ENCODE measurements at regions not wholly inside any gene's neighbourhood (a gene's known extent, or its start where the extent isn't known, plus 50 kb on each side); places are given as distances from the start of the nearest gene placed in this dataset.
A peak's percentile ranks its signal among the peaks of the same experiment; 100 is the strongest.

DNA sequence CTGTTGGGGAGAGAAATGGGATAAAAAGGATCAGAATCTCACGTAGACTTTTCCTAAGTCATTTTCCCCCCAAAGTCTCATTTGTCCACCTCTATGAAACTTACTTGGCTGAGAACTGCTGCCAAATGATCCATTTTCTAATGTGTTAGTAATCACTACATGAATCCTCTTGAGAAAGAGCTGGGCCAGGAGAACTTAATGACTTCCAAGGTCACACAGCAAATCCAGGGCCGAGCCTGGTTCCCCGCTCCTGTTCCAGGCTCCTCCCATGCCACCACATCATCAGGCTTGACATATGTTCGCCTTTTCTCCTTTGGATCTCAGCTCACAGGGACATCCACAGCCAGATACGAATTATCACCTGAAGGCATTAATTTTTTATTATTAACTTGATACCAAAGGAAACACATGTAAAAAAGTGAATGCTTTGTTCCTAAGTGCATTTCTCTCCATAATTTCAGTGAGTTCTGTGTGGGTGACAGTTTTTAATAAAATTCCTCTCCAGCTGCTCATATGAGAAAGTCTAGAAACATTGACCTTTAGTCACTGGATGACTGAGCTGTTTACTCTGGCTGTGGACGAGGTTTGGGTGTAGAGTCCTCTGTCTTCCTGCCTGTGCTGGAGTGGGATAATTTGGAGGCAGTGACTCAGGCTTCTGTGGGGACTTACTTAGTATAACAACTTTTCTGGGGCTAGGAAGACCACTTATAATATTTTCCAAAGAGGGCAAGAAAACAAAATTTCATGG lies 276.3 kb downstream of the PAX1 start (continued):
- TF ChIP-seq IKZF4 (CRISPR knock-in tag; IDR thresholded peaks at IDR 0.05; ENCODE audit: borderline replicate concordance, low read depth, not compliant biosample characterization), result no peak
- TF ChIP-seq ZNF841 (CRISPR knock-in tag; IDR thresholded peaks at IDR 0.05; ENCODE audit: borderline replicate concordance), result no peak
- TF ChIP-seq MIXL1 (CRISPR knock-in tag; IDR thresholded peaks at IDR 0.05), result peak; percentile 62
- TF ChIP-seq ZXDC (CRISPR knock-in tag; IDR thresholded peaks at IDR 0.05), result no peak
- TF ChIP-seq REXO4 (CRISPR knock-in tag; IDR thresholded peaks at IDR 0.05; ENCODE audit: borderline replicate concordance), result no peak
- TF ChIP-seq ZNF441 (CRISPR knock-in tag; IDR thresholded peaks at IDR 0.05; ENCODE audit: borderline replicate concordance), result peak; percentile 54; the same call in 1 of the 2 replicates
- TF ChIP-seq, protein P1, sequence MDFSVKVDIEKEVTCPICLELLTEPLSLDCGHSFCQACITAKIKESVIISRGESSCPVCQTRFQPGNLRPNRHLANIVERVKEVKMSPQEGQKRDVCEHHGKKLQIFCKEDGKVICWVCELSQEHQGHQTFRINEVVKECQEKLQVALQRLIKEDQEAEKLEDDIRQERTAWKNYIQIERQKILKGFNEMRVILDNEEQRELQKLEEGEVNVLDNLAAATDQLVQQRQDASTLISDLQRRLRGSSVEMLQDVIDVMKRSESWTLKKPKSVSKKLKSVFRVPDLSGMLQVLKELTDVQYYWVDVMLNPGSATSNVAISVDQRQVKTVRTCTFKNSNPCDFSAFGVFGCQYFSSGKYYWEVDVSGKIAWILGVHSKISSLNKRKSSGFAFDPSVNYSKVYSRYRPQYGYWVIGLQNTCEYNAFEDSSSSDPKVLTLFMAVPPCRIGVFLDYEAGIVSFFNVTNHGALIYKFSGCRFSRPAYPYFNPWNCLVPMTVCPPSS (IDR thresholded peaks at IDR 0.05), result no peak
- no peak for TF ChIP-seq TARDBP (CRISPR knock-in tag; IDR thresholded peaks at IDR 0.05)
- TF ChIP-seq, protein P2, sequence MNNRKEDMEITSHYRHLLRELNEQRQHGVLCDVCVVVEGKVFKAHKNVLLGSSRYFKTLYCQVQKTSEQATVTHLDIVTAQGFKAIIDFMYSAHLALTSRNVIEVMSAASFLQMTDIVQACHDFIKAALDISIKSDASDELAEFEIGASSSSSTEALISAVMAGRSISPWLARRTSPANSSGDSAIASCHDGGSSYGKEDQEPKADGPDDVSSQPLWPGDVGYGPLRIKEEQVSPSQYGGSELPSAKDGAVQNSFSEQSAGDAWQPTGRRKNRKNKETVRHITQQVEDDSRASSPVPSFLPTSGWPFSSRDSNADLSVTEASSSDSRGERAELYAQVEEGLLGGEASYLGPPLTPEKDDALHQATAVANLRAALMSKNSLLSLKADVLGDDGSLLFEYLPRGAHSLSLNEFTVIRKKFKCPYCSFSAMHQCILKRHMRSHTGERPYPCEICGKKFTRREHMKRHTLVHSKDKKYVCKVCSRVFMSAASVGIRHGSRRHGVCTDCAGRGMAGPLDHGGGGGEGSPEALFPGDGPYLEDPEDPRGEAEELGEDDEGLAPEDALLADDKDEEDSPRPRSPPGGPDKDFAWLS (CRISPR knock-in tag; IDR thresholded peaks at IDR 0.05; ENCODE audit: borderline replicate concordance), result no peak
- TF ChIP-seq CTCF (CRISPR knock-in tag; IDR thresholded peaks at IDR 0.05), result no peak
- no peak for TF ChIP-seq POLR2AphosphoS2 (IDR thresholded peaks at IDR 0.05; ENCODE audit: low read depth, low read length)
- no peak for TF ChIP-seq MATR3 (CRISPR knock-in tag; IDR thresholded peaks at IDR 0.05)
- TF ChIP-seq ZNF747 (CRISPR knock-in tag; IDR thresholded peaks at IDR 0.05; ENCODE audit: borderline replicate concordance), result no peak
- TF ChIP-seq, protein P3, sequence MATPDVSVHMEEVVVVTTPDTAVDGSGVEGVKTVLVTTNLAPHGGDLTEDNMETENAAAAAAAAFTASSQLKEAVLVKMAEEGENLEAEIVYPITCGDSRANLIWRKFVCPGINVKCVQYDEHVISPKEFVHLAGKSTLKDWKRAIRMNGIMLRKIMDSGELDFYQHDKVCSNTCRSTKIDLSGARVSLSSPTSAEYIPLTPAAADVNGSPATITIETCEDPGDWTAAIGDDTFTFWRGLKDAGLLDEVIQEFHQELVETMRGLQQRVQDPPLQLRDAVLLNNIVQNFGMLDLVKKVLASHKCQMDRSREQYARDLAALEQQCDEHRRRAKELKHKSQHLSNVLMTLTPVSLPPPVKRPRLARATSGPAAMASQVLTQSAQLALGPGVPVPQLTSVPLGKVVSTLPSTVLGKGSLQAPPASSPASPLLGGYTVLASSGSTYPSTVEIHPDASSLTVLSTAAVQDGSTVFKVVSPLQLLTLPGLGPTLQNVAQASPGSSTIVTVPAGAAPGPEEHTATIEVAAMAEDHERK (CRISPR knock-in tag; IDR thresholded peaks at IDR 0.05; ENCODE audit: low read depth), result no peak
- no peak for TF ChIP-seq GLI4 (CRISPR knock-in tag; IDR thresholded peaks at IDR 0.05; ENCODE audit: borderline replicate concordance)
- no peak for TF ChIP-seq ERF (CRISPR knock-in tag; IDR thresholded peaks at IDR 0.05)
- no peak for TF ChIP-seq ZNF225 (CRISPR knock-in tag; IDR thresholded peaks at IDR 0.05)
- TF ChIP-seq ZNF12 (CRISPR knock-in tag; IDR thresholded peaks at IDR 0.05), result no peak
- TF ChIP-seq, protein P4, sequence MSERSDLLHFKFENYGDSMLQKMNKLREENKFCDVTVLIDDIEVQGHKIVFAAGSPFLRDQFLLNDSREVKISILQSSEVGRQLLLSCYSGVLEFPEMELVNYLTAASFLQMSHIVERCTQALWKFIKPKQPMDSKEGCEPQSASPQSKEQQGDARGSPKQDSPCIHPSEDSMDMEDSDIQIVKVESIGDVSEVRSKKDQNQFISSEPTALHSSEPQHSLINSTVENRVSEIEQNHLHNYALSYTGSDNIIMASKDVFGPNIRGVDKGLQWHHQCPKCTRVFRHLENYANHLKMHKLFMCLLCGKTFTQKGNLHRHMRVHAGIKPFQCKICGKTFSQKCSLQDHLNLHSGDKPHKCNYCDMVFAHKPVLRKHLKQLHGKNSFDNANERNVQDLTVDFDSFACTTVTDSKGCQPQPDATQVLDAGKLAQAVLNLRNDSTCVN (CRISPR knock-in tag; IDR thresholded peaks at IDR 0.05; ENCODE audit: borderline replicate concordance), result peak; percentile 85

Measured in HepG2 (cell line).